CD4-positive, alpha-beta T cell treated with Interleukin-4 for 4 hours (primary cell): ENCODE measurements at regions not wholly inside any gene's neighbourhood (a gene's known extent, or its start where the extent isn't known, plus 50 kb on each side); places are given as distances from the start of the nearest gene placed in this dataset.
"Not testable (repeated sequence)": the region's sequence is repeated elsewhere in the genome, so short reads cannot be mapped to it uniquely, and the experiment has no call there.

Source experiments
- DNase-seq: peaks from one replicate; pipeline ENCODE4 v3.0.0-alpha.2; 2020

DNA sequence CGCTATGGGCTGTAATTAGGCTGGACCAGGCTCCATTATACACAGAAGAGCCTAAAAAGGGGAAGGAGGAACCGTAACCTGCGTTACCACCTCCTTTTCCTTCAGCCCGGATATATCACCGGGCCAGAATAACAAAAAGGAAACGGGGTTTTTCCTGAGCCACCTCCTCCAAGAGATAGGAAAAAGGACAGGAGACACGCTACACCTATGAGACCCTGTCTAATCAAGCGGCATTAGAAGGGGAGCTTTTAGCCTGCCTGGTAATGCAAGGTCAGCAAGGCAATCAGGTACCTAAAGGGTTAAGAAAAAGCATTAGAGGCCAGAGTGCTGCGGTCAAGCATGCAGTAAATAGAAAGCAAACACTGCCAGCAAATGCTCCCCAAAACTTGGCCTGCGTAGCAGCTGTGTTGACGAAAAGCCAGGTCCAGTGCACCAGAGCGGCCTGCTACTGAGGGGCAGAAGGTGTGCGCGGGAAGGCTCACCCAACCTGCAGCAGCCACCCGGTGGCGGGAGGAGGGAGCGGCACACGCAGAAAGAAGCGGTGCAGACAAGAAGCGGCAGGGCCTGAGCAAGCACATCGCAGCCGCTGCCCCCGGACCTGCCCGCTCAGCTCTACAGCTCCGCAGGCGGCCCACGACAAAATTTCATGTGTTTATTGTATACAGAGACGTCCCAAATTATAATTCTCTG lies 1466.1 kb downstream of the UQCRFS1 start:
- no peak for DNase-seq

DNA sequence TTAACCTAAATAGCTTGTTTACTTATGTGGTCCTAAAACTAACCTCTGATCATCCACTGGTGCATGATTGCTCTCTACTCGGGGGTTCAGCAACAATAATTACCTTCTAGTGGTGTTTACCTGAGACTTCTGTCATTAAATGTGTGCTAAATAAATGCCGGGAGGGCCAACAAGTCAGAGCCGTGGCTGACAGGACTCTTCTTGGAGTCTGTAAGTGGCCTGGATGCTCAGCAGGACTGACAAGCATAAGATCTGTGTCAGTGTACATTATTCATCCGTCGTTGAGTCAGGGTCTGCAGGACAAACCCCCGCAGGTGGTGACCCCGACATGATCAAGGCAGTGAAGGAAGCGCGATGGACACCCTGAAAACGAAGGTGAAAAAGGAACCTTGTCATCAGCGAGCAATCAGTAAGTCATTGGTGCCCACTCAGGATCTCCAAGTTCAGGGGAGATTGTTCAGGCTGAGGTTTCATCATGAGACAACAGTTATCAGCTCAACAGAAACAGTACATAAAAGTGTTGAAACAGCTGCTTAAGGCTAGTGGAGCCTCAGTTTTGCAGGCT lies 1466.9 kb downstream of the UQCRFS1 start:
- no peak for DNase-seq

DNA sequence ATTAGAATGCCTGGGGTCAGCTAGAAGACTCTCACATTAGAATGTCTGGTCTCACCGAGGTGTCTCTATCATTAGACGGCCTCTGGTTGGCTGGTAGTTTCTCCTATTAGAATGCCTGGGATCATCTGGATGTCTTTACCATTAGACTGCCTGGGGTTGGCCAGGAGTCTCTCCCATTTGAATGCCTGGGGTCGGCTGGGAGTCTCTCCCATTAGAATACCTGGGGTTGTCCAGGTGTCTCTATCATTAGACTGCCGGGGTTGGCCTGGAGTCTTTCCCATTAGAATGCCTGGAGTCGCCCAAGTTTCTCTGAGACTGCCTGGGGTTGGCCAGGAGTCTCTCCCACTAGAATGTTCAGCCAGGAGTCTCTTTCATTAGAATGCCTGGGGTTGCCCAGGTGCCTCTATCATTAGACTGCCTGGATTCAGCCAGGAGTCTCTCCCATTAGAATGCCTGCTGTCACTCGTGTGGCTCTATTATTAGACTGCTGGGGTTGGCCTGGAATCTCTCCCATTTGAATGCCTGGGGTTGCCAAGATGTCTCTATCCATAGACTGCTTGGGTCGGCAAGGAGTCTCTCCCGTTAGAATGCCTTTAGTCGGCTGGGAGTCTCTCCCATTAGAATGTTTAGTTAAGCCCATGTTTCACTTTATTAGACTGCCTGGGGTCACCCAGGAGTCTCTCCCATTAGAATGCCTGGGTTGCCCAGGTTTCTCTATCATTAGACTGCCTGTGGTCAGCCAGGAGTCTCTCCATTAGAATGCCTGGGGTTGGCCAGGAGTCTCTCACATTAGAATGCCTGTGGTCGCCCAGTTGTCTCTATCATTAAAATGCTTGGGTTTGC lies 1467.8 kb downstream of the UQCRFS1 start:
- no peak for DNase-seq

DNA sequence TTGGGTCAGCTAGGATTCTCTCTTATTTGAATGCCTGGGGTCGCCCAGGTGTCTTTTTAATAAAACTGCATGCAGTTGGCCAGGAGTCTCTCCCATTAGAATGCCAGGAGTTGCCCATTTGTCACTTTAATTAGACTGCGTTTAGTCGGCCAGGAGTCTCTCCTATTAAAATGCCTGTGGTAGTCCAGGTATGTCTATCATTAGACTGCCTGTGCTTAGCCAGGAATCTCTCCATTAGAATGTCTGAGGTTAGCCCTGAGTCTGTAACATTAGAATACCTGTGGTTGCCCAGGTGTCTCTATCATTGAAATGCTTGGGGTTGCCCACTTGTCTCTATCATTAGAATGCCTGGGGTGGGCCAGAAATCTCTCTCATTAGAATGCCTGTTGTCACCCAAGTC lies 1470.9 kb downstream of the UQCRFS1 start:
- no peak for DNase-seq

DNA sequence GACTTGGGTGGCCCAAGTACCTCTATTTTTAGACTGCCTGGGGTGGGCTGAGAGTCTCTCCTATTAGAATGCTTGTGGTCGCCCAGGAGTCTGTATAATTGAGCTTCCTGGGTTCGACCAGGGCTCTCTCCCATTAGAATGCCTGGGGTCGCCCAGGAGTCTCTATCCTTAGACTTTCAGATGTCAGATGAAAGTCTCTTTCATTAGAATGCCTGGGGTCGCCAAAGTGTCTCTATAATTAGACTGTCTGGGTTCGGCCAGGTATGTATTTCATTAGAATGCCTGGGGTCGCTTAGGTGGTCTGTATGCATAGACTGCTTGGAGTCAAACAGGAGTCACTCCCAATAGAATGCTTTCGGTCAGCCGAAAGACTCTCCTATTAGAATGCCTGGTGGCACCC lies 1471.7 kb downstream of the UQCRFS1 start:
- no peak for DNase-seq

DNA sequence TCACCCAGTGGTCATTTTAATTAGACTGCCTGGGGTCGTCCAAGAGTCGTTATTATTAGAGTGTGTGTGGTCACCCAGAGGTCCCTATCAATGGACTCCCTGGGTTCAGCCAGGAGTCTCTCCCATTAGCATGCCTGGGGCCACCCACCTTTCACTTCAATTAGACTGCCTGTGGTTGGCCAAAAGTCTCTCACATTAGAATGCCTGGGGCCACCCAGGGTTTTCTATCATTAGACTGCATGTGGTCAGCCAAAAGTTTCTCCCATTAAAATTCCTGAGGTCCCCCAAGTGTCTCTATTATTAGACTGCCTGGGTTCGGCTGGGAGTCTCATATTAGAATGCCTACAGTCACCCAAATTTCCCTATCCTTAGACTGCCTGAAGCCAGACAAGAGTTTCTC lies 1472.6 kb downstream of the UQCRFS1 start:
- DNase-seq = no peak

DNA sequence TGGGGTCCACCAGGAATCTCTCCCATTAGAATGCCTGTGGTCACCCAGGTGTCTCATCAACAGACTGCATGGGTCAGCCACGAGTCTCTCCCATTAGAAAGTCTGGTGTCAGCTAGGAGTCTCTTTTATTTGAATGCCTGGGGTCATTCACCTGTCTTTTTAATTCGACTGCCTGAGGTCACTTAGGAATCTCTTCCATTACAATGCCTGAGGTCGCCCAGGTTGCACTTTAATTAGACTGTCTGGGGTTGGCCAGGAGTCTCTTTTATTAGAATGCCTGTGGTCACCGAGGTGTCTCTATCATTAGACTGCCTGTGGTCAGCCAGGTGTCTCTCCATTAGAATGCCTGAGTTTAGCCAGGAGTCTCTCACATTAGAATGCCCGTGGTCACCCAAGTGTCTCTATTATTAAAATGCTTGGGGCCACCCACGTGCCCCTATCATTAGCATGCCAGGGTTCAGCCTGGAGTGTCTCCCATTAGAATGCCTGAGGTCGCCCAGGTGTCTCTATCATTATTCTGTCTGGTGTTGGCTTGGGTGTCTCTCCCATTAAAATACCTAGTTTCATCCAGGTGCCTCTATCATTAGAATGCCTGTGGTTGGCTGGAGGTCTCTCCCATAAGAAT lies 1474.3 kb downstream of the UQCRFS1 start:
- no peak for DNase-seq

DNA sequence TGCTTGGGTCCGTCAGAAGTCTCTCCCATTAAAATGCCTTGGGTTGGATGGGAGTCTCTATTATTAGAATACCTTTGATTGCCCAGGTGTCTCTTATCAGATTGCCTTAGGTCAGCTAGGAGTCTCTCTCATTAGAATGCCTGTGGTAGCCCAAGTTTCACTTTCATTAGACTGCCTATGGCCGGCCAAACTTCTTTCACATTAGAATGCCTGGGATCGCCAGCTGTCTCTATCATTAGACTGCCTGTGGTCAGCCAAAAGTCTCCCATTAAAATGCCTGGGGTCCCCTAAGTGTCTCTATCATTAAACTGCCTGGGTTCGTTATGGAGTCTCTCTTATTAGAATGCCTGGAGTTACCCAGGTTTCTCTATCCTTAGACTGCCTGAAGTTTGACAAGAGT lies 1476.7 kb downstream of the UQCRFS1 start:
- DNase-seq = no peak

DNA sequence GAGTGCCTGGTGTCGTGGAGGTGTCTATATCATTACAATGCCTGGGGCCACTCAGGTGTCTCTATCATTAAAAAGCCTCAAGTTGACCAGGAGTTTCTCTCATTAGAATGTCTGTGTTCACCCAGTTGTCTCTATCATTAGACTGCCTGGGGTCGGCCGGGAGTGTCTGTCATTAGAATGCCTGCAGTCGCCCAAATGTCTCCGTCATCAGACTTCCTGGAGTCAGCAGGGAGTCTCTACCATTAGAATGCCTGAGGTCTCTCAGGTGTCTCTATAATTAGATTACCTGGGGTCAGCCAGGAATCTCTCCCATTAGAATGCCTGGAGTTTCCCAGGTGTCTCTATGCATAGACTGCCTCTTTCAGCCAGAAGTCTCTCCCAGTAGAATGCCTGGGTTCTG lies 1477.6 kb downstream of the UQCRFS1 start:
- no peak for DNase-seq

DNA sequence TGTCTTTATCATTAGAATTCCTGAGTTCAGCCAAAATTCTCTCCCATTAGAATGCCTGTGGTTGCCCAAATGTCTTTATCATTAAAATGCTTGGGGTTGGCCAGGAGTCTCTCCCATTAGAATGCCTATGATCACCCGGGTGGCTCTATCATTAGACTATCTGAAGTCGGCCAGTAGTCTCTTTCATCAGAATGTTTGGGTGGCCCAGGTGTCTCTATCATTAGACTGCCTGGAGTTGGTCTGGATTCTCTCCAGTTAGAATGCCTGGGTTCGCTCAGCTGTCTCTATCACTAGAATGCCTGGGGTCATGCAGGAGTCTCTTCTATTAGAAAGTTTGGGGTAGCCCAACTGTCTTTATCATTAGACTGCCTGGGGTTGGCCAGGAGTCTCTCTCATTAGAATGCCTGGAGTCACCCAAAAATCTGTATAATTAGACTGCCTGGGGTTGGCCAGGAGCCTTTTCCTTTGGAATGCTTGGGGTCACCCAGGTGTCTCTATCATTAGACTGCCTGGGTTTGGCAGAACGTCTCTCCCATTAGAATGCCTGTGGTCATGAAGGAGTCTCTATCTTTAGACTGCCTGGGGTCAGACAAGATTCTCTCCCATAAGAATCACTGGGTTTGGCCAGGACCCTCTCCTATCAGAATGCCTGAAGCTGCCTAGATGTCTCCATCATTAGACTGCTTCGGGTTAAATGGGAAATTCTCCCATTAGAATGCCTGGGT lies 1478.3 kb downstream of the UQCRFS1 start:
- DNase-seq = no peak

DNA sequence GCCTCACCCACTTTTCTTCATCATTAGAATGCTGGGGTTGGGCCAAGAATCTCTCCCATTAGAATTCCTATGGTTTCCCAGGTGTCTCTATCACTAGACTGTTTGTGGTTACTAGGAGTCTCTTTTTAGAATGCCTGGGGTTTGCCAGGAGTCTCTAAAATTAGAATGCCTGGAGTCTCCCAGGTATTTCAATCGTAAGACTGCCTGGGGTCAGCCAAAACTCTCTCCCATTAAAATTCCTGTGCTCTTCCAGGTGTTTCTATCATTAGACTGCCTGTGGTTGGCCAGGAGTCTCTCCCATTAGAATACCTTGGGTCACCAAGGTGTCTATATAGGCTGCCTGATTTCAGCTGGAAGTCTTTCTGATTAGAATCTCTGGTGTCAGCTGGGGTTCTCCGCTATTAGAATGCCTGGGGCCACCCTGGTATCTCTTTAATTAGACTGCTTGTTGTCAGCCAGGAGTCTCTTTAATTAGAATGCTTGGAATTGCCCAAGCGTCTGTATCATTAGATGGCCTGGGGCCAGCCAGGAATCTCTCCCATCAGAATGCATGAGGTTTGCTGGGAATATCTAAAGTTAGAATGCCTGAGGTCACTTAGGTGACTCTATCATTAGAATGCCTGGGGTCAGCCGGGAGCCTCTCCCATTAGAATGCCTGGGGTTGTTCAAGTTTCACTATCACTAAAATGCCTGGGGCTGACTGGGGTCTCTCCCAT lies 1479.2 kb downstream of the UQCRFS1 start:
- no peak for DNase-seq

DNA sequence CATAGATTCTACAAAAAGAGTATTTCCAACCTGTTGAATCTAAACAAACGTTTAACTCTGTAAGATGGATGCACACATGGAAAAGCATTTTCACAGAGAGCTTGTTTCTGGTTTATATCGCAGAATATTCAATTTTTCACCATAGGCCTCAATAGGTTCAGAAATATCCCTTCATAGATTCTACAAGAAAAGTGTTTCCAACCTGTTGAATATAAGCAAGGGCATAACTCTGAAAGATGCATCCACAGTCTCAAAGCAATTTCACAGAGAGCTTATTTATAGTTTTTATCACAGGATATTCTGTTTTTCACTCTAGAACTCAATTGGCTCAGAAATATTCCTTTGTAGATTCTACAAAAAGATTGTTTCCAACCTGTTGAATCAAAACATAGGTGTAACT lies 1483.6 kb downstream of the UQCRFS1 start:
- no peak for DNase-seq

DNA sequence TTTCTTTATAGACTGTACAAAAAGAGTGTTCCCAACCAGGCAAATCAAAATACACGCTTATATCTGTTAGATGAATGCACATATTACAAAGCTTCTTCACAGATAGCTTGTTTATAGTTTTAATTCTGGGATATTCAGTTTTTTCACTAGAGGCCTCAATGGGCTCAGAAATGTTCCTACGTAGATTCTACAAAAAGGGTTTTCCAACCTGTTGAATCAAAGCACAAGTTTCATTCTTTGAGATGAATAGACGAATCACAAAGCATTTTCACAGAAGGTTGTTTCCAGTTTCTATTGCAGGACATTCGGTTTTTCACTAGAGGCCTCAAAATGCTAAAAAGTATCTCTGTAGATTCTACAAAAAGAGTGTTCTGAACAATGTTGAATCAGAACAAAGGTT lies 1490.3 kb downstream of the UQCRFS1 start:
- no peak for DNase-seq

DNA sequence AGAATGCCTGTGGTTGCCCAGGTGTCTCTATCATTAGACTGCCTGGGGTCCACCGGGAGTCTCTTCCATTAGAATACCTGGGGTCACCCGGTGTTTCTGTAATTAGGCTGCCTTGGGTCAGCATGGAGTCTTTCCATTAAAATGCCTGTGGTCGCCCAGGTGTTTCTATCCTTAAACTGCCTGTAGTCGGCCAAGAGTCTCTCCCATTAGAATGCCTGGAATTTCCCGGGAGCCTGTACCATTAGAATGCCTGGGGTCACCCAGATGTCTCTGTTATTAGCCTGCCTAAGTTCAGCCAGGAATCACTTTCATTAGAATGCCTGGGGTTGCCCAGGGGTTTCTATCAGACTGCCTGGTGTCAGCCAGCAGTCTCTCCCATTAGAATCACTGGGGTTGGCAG lies 1492.8 kb downstream of the UQCRFS1 start:
- DNase-seq = no peak

DNA sequence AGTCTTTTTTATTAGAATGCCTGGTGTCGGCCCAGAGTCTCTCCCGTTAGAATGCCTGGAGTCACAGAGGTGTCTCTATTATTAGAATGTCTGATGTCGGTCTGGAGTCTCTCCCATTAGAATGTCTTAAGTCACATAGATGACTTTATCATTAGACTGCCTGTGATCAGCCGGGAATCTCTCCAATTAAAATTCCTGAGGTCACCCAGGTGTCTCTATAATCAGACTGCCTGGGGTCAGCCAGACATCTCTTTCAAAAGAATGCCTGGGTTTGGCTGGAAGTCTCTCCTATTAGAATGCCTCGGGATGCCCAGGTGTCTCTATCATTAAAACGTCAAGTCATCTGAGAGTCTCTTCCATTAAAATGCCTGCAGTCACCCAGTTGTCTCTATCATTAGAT lies 1493.9 kb downstream of the UQCRFS1 start:
- DNase-seq = no peak

DNA sequence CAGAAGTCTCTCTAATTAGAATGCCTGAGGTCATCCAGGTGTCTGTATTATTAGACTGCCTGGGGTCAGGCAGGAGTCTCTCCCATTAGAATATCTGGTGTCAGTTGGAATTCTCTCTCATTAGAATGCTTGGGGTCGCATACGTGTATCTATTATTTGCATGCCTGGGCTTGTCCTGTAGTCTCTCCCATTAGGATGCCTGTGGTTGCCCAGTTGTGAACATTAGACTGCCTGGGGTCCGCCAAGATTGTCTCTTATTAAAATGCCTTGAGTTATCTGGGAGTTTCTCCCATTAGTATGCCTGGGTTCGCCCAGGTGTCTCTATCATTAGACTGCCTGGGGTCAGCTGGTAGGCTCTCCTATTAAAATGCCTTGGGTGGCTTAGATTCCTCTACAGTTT lies 1494.7 kb downstream of the UQCRFS1 start:
- DNase-seq = no peak

DNA sequence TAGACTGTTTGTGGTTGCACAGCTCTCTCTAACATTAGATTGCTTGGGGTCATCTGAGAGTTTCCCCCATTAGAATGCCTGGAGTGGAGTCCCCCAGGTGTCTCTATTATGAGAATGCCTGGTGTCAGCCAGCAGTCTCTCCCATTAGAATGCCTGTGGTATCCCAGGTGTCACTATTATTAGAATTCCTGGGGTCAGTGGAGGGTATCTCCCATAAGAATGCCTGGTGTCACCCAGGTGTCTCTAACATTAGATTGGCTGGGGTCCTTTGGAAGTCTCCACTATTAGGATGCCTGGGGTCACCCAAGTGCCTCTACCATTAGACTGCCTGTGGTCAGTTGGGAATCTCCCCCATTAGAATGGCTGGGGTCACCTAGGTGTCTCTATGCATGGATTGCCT lies 1495.1 kb downstream of the UQCRFS1 start:
- no peak for DNase-seq

DNA sequence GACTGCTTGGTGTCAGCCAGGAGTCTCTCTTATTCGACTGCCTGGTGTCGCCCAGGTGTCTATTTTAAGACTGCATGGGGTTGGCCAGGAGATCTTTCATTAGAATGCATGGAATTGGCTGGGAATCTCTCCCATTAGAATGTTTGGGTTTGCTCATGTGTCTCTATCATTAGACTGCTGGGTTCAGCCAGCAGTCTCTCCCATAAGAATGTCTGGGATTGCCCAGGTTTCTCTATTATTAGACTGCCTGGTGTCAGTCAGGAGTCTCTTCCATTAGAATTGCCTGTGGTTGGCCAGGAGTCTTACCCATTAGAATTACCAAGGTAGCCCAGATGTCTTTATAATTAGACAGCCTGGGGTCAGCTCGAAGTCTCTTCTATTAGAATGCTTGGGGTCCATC lies 1496.0 kb downstream of the UQCRFS1 start:
- DNase-seq = no peak

DNA sequence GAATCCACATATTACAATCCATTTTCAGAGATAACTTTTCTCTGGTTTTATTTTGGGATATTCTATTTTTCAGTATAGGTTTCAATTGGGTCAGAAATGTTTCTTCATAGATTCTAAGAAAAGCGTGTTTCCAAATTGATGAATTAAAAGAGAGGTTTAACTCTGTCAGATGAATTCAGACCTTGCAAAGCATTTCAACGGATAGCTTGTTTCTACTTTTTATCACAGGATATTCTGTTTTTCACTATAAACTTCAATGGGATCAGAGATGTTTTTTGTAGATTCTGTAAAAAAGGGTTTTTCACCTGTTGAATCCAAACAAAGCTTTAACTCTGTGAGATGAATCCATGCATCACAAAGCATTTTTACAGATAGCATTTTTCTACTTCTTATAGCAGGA lies 1498.1 kb downstream of the UQCRFS1 start:
- DNase-seq = no peak

DNA sequence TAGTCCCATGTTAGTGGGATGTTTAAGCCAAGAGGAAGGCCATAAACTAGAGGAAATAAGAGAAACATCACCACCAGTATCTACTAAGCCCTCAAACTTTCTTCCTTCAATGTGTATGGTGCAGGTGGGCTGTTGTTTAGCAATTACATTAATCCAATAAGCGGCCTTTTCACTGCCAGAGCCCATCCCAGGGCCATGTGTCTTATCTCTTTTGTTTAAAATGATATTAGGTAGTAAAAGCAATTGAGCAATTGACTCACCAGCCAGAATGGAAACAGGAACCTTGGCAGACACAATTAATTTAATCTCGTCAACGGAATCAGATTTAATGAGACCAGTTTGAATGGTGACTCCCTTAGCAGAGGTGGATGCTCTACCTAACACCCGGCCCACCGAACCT lies 1503.5 kb downstream of the UQCRFS1 start:
- no peak for DNase-seq

DNA sequence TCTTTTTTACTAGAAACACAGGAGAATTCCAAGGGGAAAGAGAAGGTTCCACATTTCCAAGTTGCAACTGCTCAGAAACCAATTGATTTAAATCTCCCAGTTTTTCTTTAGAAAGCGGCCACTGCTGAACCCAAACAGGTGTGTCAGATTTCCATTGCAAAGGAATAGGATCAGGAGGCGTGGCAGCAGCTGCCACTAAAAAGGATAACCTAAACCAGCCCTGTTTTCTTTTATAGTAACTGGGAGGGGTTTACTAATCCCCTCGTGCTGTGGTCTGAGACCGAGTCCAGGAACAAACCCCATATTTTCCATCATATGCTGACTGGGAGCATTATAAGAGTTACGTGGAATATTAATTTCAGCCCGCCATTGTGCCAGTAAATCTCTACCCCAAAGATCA lies 1504.0 kb downstream of the UQCRFS1 start:
- DNase-seq = not testable (repeated sequence)

DNA sequence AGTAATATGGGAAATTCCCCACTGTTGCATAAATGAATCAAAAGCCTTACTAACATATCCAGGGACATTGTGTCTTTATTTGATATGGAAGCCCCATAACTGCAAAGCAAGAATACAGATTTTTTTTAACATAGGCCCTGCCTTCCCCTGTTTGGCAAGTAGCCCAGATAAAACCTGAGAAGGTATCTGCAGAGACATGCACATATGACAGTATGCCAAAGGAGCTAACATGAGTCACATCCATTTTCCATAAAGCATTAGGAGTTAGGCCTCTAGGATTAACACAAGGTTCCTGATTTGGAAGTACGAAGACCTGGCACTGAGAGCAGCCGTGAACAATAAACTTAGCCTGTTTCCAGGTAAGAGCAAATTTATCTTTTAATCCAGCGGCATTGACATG lies 1505.9 kb downstream of the UQCRFS1 start:
- not testable (repeated sequence) for DNase-seq
